AG10803 (cell line): ENCODE measurements at regions not wholly inside any gene's neighbourhood (a gene's known extent, or its start where the extent isn't known, plus 50 kb on each side); places are given as distances from the start of the nearest gene placed in this dataset.

Experiments used
- DNase-seq: peaks from one replicate; pipeline ENCODE4 v3.0.0; 2010; ENCODE audit warnings: low read depth
- H3K4me3 ChIP-seq: 2 replicates; pipeline ENCODE4 v1.5.1; 2011; ENCODE audit warnings: mild to moderate bottlenecking, low read length, control low read depth
- TF ChIP-seq, protein P1 (sequence below): conservative IDR thresholded peaks from 2 replicates; pipeline ENCODE4 v1.5.1; 2011; ENCODE audit warnings: mild to moderate bottlenecking, low read length, control low read depth, inconsistent platforms

DNA sequence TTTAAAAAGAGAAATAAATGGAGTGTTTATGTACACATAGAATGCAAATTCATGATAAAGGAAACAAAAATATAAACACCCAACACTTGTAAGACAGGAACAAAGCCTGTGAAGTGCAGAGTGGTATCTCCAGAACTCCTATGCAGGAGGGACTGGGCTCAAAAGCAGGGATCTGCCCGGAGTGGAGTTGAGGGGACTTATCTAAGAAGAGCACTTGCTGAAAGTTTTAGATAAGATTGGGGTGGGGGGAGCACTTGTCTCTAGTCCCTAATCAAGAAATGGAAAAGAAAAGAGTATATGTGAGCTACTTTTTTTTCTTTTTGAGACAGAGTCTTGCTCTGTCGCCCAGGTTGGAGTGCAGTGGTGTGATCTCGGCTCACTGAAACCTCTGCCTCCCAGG lies 840.4 kb downstream of the MAT2B start:
- no peak for DNase-seq
- TF ChIP-seq, protein P1, sequence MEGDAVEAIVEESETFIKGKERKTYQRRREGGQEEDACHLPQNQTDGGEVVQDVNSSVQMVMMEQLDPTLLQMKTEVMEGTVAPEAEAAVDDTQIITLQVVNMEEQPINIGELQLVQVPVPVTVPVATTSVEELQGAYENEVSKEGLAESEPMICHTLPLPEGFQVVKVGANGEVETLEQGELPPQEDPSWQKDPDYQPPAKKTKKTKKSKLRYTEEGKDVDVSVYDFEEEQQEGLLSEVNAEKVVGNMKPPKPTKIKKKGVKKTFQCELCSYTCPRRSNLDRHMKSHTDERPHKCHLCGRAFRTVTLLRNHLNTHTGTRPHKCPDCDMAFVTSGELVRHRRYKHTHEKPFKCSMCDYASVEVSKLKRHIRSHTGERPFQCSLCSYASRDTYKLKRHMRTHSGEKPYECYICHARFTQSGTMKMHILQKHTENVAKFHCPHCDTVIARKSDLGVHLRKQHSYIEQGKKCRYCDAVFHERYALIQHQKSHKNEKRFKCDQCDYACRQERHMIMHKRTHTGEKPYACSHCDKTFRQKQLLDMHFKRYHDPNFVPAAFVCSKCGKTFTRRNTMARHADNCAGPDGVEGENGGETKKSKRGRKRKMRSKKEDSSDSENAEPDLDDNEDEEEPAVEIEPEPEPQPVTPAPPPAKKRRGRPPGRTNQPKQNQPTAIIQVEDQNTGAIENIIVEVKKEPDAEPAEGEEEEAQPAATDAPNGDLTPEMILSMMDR = no peak

DNA sequence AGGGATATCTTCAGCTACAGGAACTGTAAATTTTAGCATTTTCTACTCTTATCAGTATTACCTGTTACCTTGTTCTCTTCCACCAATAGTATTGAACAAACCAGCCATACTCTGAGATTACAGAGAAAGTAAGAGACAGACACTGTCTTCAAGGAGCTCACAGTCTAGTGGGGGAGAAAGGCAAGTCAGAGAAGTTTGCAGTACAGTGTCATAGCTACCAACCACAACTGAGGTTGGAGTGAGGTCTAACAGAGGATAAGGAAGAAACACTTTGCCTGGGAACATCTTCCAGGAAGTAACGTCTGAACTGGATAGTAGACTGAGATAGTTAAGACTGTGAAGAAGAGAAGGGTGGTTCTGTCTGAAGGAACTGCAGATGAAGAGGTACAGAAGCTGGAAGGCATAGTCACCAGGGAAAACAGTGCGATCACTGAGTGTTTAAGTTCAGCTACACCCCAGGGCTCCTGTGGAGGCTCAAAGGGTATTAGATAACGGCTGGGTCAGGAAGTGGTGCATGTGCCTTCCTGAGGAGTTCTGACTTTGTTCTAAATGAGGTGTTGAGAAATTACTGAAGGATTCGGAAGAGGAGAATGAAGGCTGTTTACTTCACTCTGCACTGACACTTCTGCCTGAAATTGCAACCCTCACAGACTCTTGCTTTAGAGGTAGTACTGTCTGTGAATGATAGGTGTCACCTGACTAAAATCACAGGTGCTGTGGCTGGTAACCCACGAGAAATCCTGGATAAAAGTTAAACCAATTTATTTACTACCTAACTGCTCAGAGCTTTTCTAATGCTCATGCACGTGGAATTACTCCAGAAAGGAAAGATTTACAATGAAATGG lies 841.6 kb downstream of the MAT2B start:
- TF ChIP-seq, protein P1 = no peak

More for the DNA sequence above, 840.4 kb downstream of the MAT2B start:
- H3K4me3 ChIP-seq = no peak overlapping the region

DNA sequence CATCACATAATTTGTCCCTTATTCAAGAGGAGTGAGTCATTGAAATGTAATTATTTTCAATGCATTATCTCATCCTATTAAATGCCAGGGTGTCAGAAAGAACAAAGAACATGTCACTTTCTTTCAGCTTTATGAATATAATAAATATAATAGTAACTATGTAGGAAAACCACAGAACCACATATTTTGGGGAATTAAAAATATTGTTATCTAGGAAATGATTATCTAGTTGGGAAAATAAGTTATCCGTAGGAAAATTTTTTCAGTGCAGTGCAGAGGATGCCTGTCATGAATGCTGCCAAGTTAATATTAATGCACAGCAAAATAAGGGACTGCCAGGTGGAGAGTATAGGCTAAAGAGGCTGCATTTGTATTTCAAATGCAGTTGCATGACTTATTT lies 844.8 kb downstream of the MAT2B start:
- H3K4me3 ChIP-seq = no peak overlapping the region
- no peak for DNase-seq
- TF ChIP-seq, protein P1 = no peak

More for the DNA sequence above, 841.6 kb downstream of the MAT2B start:
- H3K4me3 ChIP-seq = no peak overlapping the region
- no peak for DNase-seq

DNA sequence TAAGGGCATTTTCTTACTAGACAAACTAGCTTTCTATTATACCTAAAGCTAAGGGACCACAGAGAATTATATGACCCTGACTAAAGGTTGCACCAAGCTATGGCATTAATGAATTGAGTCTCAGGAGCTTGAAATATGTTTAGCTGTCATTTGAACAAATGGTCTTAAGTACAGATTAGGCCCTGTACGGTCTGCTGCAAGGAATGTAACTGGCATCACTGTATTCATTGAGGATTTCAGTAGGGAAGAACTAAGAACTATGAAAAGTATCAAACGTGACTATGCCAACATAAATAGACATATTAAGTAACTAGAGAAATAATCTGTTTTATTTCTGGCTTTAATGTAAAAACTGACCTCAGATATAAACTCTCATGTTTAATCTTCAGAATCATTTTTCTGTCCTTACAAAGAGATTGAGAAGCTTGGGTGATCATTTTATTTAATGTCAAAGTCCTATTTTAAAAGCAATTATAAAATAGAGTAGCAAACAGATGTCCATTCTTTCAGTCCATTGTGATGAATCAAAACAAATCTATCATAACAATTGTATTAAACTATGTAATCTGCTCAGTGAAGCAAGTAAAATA lies 845.9 kb downstream of the MAT2B start:
- TF ChIP-seq, protein P1 = no peak
- H3K4me3 ChIP-seq = no peak overlapping the region
- DNase-seq = no peak

DNA sequence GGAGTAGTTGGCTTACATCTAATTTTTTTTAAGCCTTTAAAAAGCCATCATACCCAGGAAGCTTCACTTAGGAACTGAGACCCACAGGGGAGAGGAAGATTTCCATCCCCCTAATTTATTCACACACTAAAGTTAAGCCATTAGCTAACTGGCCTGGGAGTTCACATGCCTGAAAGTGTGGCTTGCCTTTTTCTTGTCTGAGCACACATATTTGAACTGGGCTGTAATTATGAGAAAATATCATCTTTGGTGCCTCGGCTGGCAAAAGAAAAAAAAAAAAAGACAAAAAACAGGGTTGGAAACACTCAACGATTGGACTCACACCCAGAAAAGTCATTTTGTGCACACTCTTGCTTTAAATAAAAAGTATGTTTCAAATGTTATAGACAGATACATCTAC lies 847.3 kb downstream of the MAT2B start:
- TF ChIP-seq, protein P1 = no peak
- no peak overlapping the region for H3K4me3 ChIP-seq
- no peak for DNase-seq

DNA sequence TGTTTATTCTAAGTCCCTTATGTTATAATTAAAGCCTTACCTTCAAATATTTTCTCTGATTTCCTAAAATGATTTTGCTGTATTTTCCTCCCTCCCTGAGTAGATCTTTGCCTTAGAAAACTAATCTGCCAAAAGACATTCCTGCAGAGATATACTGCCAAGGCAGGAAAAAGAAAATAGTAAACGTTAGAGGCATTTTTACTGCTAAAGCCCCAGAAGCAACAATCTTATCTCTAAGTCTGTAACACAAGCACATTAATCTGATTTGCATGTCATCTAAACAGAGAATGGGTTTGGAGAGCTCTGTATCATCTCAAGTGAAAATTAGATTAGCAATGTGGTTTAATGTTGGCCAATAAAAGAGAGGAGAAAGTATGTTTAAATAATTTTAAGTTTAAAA lies 847.7 kb downstream of the MAT2B start:
- DNase-seq = no peak
- no peak overlapping the region for H3K4me3 ChIP-seq
- TF ChIP-seq, protein P1 = no peak
